ENCODE measurements at regions not wholly inside any gene's neighbourhood (a gene's known extent, or its start where the extent isn't known, plus 50 kb on each side); places are given as distances from the start of the nearest gene placed in this dataset.

- no peak for TF ChIP-seq CTCF (IDR thresholded peaks at IDR 0.05)
- TF ChIP-seq TCF12 (IDR thresholded peaks at IDR 0.05) = no peak
- no peak for TF ChIP-seq EP300 (IDR thresholded peaks at IDR 0.05; ENCODE audit: borderline replicate concordance in 1 of 2, low read depth in 1 of 2, low read length in 1 of 2)
- TF ChIP-seq TAF1 (IDR thresholded peaks at IDR 0.05; ENCODE audit: borderline replicate concordance, low read depth, low read length) = no peak
Measured at GRCh38 chr15:93882779-93883178, 348.6 kb upstream of the MCTP2 start (continued).

DNA sequence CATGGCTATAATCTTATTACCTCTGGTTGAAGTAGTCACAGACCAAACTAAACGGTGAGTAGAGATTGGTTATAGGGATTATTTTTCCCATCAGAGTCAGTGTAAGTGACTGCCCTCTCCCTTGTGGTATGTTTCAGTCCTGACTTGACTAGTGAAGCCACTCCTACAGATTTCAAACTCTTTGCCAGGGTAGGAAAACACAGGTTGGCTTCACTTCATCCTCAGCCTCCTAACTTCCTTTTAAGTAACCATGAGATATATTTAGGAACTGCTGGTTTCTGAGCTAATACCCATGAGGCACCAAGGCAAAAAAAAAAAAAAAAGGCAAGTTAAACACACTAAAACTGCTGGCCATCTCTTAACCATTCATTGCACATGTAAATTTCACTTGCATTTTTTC lies 349.2 kb upstream of the MCTP2 start:
- CTCF ChIA-PET = no interaction called here
- Histone ChIP-seq H2AFZ (ENCODE audit: low read depth) (no peak overlapping the region), H3F3A (replicated peaks; ENCODE audit: insufficient read depth) (no peaks in the 10 kb centered on the region)

More for the DNA sequence above, 349.2 kb upstream of the MCTP2 start:
- Histone ChIP-seq H3K4me2 (no peak overlapping the region), H3K4me3 (ENCODE audit: low read depth in 2 of 2, low read length in 1 of 2) (no peak overlapping the region), H3K79me2 (ENCODE audit: insufficient read depth) (no peaks in the 10 kb centered on the region), H3K9me2 (no peaks in the 10 kb centered on the region), H3K27ac (ENCODE audit: low read depth in 2 of 2, low read length in 1 of 2) (no peak overlapping the region), H3K9ac (no peak overlapping the region), H3K27me3 (ENCODE audit: insufficient read depth) (no peaks in the 10 kb centered on the region), H4K20me1 (ENCODE audit: insufficient read depth) (no peaks in the 10 kb centered on the region), H3K36me3 (replicated peaks in 1 of 2; ENCODE audit: control insufficient read depth in 1 of 2, insufficient read depth in 2 of 2, low read length in 1 of 2) (no peaks in the 10 kb centered on the region), H3K9me3 (no peaks in the 10 kb centered on the region), H3K4me1 (ENCODE audit: control insufficient read depth in 1 of 2, insufficient read depth in 2 of 2, low read depth in 1 of 2, low read length in 1 of 2) (no peaks in the 10 kb centered on the region)
- TF ChIP-seq GATA2 (CRISPR knock-in tag; IDR thresholded peaks at IDR 0.05) (no peak), NRF1 (IDR thresholded peaks at IDR 0.05; ENCODE audit: low read depth, low read length) (no peak), JUND (IDR thresholded peaks at IDR 0.05) (no peak), MEF2A (IDR thresholded peaks at IDR 0.05; ENCODE audit: borderline replicate concordance, low read depth) (no peak), EP300 (IDR thresholded peaks at IDR 0.05; ENCODE audit: borderline replicate concordance in 1 of 2, low read depth in 1 of 2, low read length in 1 of 2) (no peak), ZBTB33 (IDR thresholded peaks at IDR 0.05; ENCODE audit: borderline replicate concordance, low read depth) (no peak)
- TF ChIP-seq, protein P1, sequence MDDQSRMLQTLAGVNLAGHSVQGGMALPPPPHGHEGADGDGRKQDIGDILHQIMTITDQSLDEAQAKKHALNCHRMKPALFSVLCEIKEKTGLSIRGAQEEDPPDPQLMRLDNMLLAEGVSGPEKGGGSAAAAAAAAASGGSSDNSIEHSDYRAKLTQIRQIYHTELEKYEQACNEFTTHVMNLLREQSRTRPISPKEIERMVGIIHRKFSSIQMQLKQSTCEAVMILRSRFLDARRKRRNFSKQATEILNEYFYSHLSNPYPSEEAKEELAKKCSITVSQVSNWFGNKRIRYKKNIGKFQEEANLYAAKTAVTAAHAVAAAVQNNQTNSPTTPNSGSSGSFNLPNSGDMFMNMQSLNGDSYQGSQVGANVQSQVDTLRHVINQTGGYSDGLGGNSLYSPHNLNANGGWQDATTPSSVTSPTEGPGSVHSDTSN (IDR thresholded peaks at IDR 0.05) = no peak
- TF ChIP-seq, protein P2, sequence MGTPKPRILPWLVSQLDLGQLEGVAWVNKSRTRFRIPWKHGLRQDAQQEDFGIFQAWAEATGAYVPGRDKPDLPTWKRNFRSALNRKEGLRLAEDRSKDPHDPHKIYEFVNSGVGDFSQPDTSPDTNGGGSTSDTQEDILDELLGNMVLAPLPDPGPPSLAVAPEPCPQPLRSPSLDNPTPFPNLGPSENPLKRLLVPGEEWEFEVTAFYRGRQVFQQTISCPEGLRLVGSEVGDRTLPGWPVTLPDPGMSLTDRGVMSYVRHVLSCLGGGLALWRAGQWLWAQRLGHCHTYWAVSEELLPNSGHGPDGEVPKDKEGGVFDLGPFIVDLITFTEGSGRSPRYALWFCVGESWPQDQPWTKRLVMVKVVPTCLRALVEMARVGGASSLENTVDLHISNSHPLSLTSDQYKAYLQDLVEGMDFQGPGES (IDR thresholded peaks at IDR 0.05; ENCODE audit: low read depth, low read length) = no peak
- TF ChIP-seq, protein P3, sequence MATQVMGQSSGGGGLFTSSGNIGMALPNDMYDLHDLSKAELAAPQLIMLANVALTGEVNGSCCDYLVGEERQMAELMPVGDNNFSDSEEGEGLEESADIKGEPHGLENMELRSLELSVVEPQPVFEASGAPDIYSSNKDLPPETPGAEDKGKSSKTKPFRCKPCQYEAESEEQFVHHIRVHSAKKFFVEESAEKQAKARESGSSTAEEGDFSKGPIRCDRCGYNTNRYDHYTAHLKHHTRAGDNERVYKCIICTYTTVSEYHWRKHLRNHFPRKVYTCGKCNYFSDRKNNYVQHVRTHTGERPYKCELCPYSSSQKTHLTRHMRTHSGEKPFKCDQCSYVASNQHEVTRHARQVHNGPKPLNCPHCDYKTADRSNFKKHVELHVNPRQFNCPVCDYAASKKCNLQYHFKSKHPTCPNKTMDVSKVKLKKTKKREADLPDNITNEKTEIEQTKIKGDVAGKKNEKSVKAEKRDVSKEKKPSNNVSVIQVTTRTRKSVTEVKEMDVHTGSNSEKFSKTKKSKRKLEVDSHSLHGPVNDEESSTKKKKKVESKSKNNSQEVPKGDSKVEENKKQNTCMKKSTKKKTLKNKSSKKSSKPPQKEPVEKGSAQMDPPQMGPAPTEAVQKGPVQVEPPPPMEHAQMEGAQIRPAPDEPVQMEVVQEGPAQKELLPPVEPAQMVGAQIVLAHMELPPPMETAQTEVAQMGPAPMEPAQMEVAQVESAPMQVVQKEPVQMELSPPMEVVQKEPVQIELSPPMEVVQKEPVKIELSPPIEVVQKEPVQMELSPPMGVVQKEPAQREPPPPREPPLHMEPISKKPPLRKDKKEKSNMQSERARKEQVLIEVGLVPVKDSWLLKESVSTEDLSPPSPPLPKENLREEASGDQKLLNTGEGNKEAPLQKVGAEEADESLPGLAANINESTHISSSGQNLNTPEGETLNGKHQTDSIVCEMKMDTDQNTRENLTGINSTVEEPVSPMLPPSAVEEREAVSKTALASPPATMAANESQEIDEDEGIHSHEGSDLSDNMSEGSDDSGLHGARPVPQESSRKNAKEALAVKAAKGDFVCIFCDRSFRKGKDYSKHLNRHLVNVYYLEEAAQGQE (IDR thresholded peaks at IDR 0.05; ENCODE audit: low read depth, low read length) = no peak
- no peak for DNase-seq
- POLR2A ChIA-PET = no interaction called here
- WGBS (ENCODE audit: low lambda C conversion rate) = 17% methylated on average over 1 of the region's 1 CpG

All from SK-N-SH (cell line).